ENCODE measurements at regions not wholly inside any gene's neighbourhood (a gene's known extent, or its start where the extent isn't known, plus 50 kb on each side); places are given as distances from the start of the nearest gene placed in this dataset.

GRCh38 chr1:5733596-5733995 is 258.6 kb downstream of the NPHP4 start:
- H3K4me3 ChIP-seq (ENCODE audit: insufficient read depth, low read length) = no peak overlapping the region

GRCh38 chr1:5731110-5731423 is 261.2 kb downstream of the NPHP4 start:
- Histone ChIP-seq H3K27me3 (ENCODE audit: insufficient read depth, low read length) (no peaks in the 10 kb centered on the region), H3K4me2 (ENCODE audit: insufficient read depth, low read length) (no peak overlapping the region), H2AFZ (ENCODE audit: low read length) (no peak overlapping the region), H3K4me3 (ENCODE audit: insufficient read depth, low read length) (no peak overlapping the region), H3K9me3 (ENCODE audit: low read depth, low read length) (no peaks in the 10 kb centered on the region), H3K36me3 (ENCODE audit: insufficient read depth, low read length) (no peaks in the 10 kb centered on the region), H3K4me1 (ENCODE audit: insufficient read depth, low read length) (no peaks in the 10 kb centered on the region), H4K20me1 (ENCODE audit: insufficient read depth, low read length) (no peaks in the 10 kb centered on the region), H3K27ac (ENCODE audit: low read depth, low read length) (no peak overlapping the region), H3K79me2 (ENCODE audit: insufficient read depth, low read length) (no peaks in the 10 kb centered on the region)
- no peak for TF ChIP-seq CTCF (IDR thresholded peaks at IDR 0.05; ENCODE audit: extremely low read depth, low read depth, low read length)
- DNase-seq (ENCODE audit: insufficient read length, low spot score, missing footprints) = peak; percentile 3

More at GRCh38 chr1:5733596-5733995, 258.6 kb downstream of the NPHP4 start:
- H3K9me3 ChIP-seq (ENCODE audit: low read depth, low read length) = no peaks in the 10 kb centered on the region
- no peaks in the 10 kb centered on the region for H3K4me1 ChIP-seq (ENCODE audit: insufficient read depth, low read length)
- H3K27me3 ChIP-seq (ENCODE audit: insufficient read depth, low read length) = no peaks in the 10 kb centered on the region
- H3K27ac ChIP-seq (ENCODE audit: low read depth, low read length) = no peak overlapping the region
- no peaks in the 10 kb centered on the region for H3K36me3 ChIP-seq (ENCODE audit: insufficient read depth, low read length)
- DNase-seq (ENCODE audit: insufficient read length, low spot score, missing footprints) = peak; percentile 15
- H3K4me2 ChIP-seq (ENCODE audit: insufficient read depth, low read length) = no peak overlapping the region
- TF ChIP-seq CTCF (IDR thresholded peaks at IDR 0.05; ENCODE audit: extremely low read depth, low read depth, low read length) = no peak
- H3K79me2 ChIP-seq (ENCODE audit: insufficient read depth, low read length) = no peaks in the 10 kb centered on the region
- no peaks in the 10 kb centered on the region for H4K20me1 ChIP-seq (ENCODE audit: insufficient read depth, low read length)
- H2AFZ ChIP-seq (ENCODE audit: low read length) = no peak overlapping the region

GRCh38 chr1:5730272-5731109 is 261.7 kb downstream of the NPHP4 start:
- DNase-seq (ENCODE audit: insufficient read length, low spot score, missing footprints) = peak; percentile 6
- no peak for TF ChIP-seq CTCF (IDR thresholded peaks at IDR 0.05; ENCODE audit: extremely low read depth, low read depth, low read length)
- H3K27me3 ChIP-seq (ENCODE audit: insufficient read depth, low read length) = no peaks in the 10 kb centered on the region
- no peak overlapping the region for H3K4me3 ChIP-seq (ENCODE audit: insufficient read depth, low read length)
- H3K4me1 ChIP-seq (ENCODE audit: insufficient read depth, low read length) = no peaks in the 10 kb centered on the region
- no peak overlapping the region for H3K27ac ChIP-seq (ENCODE audit: low read depth, low read length)
- H3K4me2 ChIP-seq (ENCODE audit: insufficient read depth, low read length) = no peak overlapping the region
- no peaks in the 10 kb centered on the region for H4K20me1 ChIP-seq (ENCODE audit: insufficient read depth, low read length)
- H3K79me2 ChIP-seq (ENCODE audit: insufficient read depth, low read length) = no peaks in the 10 kb centered on the region
- no peaks in the 10 kb centered on the region for H3K36me3 ChIP-seq (ENCODE audit: insufficient read depth, low read length)
- no peaks in the 10 kb centered on the region for H3K9me3 ChIP-seq (ENCODE audit: low read depth, low read length)
- H2AFZ ChIP-seq (ENCODE audit: low read length) = no peak overlapping the region

- no peaks in the 10 kb centered on the region for H3K9me3 ChIP-seq (ENCODE audit: low read depth, low read length)
- no peaks in the 10 kb centered on the region for H4K20me1 ChIP-seq (ENCODE audit: insufficient read depth, low read length)
- H3K79me2 ChIP-seq (ENCODE audit: insufficient read depth, low read length) = no peaks in the 10 kb centered on the region
- no peak overlapping the region for H3K4me3 ChIP-seq (ENCODE audit: insufficient read depth, low read length)
- no peaks in the 10 kb centered on the region for H3K27me3 ChIP-seq (ENCODE audit: insufficient read depth, low read length)
- no peak overlapping the region for H3K4me2 ChIP-seq (ENCODE audit: insufficient read depth, low read length)
- DNase-seq (ENCODE audit: insufficient read length, low spot score, missing footprints) = peak; percentile 64
- no peaks in the 10 kb centered on the region for H3K36me3 ChIP-seq (ENCODE audit: insufficient read depth, low read length)
- no peaks in the 10 kb centered on the region for H3K4me1 ChIP-seq (ENCODE audit: insufficient read depth, low read length)
- no peak for TF ChIP-seq CTCF (IDR thresholded peaks at IDR 0.05; ENCODE audit: extremely low read depth, low read depth, low read length)
- no peak overlapping the region for H2AFZ ChIP-seq (ENCODE audit: low read length)
- no peak overlapping the region for H3K27ac ChIP-seq (ENCODE audit: low read depth, low read length)
Measured at GRCh38 chr1:5729636-5730145, 262.5 kb downstream of the NPHP4 start.
